22Rv1 (cell line): ENCODE measurements at regions not wholly inside any gene's neighbourhood (a gene's known extent, or its start where the extent isn't known, plus 50 kb on each side); places are given as distances from the start of the nearest gene placed in this dataset.

Experiments used
- ZFX ChIP-seq: fragments of 450-650 bp; IDR thresholded peaks from 2 replicates; pipeline ENCODE4 v1.6.1; 2017; ENCODE audit warnings: antibody characterized with exemption, borderline replicate concordance
- TF ChIP-seq, protein P1 (sequence below): fragments of 450-650 bp; IDR thresholded peaks from 2 replicates; pipeline ENCODE4 v1.5.1; 2017; ENCODE audit warnings: mild to moderate bottlenecking

DNA sequence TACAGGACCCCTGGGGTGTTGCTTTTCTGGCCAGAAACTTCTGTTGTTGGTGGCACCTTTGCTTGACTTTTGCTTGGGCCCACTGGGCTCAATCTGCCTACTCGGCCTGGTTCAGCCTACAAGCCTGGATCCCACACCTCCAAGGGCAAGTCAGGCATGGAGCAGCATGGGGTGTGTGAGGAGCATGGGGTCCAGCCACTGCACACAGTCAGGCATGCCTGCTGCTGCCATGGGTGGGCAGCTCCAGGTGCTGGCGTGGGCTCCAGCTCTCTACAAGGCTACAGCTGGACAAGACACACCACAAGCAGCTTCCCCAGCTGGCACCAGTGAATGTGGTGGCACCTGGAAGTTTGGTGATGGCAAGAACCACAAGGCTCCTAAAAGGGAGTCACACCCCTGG lies 1683.1 kb upstream of the ADGRL3 start:
- TF ChIP-seq, protein P1, sequence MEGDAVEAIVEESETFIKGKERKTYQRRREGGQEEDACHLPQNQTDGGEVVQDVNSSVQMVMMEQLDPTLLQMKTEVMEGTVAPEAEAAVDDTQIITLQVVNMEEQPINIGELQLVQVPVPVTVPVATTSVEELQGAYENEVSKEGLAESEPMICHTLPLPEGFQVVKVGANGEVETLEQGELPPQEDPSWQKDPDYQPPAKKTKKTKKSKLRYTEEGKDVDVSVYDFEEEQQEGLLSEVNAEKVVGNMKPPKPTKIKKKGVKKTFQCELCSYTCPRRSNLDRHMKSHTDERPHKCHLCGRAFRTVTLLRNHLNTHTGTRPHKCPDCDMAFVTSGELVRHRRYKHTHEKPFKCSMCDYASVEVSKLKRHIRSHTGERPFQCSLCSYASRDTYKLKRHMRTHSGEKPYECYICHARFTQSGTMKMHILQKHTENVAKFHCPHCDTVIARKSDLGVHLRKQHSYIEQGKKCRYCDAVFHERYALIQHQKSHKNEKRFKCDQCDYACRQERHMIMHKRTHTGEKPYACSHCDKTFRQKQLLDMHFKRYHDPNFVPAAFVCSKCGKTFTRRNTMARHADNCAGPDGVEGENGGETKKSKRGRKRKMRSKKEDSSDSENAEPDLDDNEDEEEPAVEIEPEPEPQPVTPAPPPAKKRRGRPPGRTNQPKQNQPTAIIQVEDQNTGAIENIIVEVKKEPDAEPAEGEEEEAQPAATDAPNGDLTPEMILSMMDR = no peak
- no peak for TF ChIP-seq ZFX
